Amniotic epithelial cell (primary cell): ENCODE measurements at regions not wholly inside any gene's neighbourhood (a gene's known extent, or its start where the extent isn't known, plus 50 kb on each side); places are given as distances from the start of the nearest gene placed in this dataset.
A peak's percentile ranks its signal among the peaks of the same experiment; 100 is the strongest.

Experiments
- DNase-seq: peaks from one replicate; pipeline ENCODE4 v3.0.0-alpha.2; 2010; ENCODE audit warnings: low read depth

DNA sequence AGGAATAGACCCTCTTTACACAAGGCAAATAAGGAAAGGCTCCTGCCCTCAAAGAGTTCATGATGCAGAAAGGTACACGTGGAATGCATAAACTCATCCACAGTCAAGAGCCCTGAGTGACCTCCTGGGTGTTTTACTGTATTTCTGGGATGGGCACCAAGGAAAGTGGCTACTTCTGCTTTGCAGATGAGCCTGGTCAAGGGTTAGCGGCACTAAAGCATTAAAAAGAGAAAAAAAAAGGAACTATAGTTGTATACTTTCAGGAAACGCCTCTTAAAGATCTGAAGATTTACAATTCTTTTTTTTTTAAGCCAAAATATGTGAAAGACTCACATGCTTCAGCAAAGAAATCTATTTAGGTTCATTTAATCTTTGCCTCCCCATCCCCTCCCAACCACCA lies 366.2 kb upstream of the PDE4D start:
- no peak for DNase-seq

DNA sequence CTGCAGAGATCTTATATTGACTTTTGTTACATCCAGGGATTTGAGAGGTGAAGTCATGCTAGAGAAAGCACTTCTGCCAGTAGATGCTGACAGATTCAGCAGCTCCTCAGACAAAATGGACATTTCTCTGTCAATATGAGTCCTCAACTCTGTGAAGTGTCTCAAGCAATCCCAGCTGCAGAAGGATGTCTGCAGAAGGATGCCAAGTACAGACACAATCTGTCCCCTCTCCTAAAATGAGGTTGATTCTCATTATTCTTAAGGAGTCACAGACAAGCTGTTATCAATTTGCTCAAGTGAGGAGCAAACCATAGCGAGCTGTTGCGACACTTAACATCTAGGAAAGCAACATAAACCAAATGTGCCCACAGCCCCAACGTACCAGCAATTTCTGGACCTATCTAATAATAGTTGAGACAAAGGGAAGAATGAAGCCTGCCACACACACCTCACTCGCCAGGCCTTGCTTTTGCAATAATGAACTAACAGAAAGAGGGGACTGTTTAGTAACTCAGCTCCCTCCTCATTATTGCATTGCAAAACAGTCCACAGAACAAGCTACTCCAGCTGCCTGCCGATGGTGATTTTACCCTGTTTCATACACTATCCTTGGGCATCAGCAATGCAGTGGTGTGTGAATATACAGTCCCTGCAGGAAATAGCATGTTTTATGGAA lies 364.2 kb upstream of the PDE4D start:
- peak; percentile 8 for DNase-seq

DNA sequence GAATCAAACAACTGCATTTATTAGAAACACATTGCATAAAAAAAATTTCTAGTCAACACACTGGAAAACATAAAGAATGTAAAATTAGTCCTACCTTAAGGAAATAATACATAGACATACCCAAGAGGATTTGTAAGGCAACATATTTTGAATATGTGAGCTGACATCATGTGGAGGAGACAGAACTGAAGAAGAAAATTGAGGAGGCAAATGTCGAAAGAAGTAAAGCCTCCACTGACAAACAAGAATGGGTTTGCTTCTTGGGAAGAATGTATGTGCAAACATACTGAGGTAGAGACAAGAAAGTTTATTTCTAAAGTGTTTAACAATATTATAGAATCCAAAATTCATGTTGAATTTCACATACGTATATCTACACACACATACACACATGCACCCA lies 363.0 kb upstream of the PDE4D start:
- no peak for DNase-seq

DNA sequence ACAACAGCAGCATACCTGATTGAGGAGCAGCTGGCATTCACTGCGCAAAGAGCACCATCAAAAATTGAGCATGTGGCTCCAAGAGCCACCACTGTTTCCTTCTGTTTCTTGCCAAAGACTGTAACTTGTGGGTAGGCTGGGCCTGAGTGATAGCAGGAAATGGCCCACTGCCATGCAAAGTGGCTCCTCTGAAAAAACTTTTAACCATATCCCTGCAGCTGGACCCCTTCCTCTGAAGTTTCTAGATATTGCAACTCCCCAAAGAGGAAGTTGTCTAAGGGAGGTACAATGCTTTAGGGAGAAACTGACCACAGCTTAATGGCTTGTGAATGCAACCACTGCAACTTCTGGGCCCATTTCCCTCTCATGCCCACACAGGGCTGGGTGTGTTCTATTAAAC lies 355.4 kb upstream of the PDE4D start:
- no peak for DNase-seq

DNA sequence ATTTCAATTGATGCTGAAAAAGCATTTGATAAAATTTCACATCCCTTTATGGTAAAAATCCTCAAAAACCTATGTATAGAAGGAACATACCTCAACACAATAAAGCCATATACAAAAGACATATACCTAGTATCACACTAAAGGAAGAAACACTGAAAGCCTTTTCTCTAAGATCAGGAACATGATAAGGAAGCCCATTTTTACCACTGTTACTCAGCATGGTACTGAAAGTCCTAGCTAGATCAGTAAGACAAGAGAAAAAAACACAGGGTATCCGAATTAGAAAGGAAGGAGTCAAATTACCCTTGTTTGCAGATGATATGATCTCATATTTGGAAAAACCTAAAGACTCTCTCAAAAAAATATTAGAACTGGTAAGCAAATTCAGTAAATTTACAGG lies 350.2 kb upstream of the PDE4D start:
- DNase-seq = no peak

DNA sequence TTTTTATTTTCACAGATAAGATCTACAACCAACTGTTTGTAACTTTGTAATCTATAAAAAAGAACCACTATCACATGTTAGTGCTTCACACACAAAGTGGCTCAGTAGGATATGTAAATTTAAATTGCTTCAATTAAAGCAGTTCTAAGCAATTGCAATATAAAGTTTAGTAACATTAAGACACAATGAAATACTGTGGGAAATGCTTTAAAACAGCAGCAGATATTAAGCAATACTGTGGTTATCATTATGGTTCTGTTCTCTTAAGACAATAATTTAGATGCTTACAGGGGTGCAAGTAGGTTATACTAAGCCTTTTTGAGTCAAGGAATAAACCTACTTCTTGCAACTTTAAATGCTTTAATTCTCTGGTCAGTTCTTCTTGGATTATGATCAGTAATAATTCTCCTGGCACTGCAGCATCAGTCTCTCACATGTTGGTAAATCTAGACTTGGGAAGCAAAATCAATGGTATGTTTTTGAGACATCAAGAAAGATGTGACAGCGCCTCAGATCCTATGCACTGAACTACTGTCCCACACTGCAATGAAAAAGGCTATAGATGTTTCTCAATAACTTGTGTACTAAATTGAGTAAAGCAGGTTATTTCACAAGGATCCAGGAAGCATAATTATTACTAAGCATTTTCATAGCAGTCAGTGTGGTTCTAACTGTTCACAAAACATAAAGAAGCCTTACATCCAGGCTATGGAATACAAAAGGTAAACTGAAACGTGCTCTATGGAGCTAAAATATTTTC lies 338.7 kb upstream of the PDE4D start:
- peak; percentile 63 for DNase-seq

DNA sequence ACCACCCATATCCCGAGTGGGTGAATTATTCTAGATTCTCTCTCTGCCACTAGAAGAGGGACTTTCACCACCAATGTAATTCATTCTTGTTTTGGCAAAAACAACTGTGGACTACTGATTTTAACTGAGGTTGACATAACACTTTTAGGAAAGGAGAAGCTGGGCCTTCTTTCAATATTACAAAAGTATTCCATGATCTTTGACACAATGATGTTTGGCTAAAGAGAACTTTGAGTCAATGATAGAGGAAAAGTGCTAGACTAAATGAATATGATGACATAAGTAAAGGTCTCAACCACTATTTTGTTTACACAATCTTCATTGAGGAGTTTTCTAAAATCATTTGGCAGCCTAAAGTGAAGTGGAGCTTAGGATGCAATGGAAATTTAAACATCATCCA lies 336.9 kb upstream of the PDE4D start:
- DNase-seq = no peak

DNA sequence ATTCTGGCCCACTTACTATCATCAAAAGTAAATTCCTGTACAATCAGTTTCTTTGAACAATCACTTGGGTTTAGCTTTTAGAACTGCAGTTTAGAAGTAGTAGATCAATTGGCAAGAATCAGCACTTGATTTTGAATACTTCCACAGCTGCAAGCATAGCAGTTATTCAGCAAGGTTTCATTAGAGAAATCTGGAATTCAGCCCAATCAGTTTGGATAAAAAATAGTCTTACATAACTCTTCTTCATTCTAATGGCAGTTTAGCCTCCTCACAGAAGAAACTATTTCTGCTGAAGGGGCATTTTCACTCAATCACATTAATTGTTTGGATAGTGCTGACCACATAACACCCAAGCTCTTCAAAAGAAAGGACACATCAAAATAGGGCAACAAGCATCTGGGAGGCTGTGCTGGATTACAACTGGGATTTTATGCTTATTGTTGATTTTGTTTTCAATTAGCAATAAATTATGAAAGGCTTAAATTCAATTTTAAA lies 336.2 kb upstream of the PDE4D start:
- DNase-seq = no peak

DNA sequence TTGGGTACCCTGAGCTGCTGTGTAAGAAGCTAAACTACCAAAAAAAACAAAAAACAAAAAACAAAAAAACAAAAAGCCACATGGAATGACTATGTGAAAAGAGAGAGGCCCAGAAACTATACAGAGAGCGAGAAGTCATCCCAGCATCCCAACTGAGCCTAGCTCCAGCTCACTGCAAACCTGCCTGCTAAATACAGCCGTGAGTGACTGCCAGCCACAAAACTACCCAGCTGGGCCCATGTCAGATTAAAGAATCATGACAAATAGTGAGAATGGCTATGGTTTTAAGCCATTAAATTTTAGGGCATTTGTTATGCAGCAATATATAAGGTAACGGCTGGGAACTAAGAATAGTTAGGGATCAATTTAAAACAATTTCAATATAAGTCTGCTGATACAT lies 335.1 kb upstream of the PDE4D start:
- no peak for DNase-seq

DNA sequence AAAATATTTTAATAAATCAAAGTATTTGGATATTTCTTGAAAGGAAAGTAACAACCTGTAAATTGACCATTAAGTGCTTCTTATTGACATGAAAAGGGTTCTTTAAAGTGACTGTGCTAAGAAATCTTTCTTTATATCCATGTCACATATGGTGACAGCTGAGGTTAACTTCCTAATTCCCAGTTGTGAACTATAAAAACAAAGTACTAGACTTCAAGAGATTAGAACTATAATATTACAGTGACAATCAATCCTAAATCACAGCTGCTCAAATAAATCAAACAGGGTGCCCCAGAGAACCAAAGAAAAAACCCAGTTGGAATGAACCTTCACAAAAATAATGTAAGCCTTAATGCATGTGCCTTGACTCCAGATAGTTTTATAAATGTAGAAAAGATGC lies 332.6 kb upstream of the PDE4D start:
- no peak for DNase-seq

DNA sequence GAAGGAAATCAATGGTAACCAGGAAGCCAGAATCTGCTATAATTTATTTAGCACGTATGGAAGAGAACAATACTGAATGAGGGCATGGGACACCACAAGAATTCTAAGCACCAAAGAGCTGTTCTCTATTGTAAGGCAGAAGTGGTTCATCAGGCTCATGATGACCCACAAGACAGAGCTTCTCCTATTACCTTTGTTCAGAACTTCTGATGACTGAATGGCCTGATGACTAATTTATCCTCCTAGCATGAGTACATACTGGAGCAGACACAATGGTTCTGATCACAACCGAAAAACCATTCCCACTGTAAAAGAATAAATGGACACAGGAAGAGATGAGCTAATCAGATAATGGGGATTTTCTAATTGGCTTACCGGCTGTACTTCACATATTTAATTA lies 329.8 kb upstream of the PDE4D start:
- no peak for DNase-seq

DNA sequence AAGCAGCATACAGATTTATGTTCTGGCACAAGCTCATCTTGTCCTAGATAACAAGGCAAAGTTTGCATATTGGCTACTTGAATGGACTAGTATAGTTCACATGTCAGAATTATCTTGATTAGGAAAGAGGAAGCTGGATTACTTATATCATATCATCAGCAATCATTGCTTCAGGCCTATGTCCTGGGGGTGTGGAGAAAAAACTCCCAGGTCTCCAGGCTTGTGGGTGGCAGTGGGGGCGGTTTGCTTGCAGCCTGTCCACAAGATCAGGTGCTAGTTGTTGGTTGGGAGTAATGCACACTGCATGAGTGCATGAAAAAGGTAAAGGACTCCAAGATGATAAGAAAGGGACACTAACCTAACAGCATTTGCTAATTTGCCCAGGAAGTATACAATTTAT lies 326.4 kb upstream of the PDE4D start:
- DNase-seq = no peak

DNA sequence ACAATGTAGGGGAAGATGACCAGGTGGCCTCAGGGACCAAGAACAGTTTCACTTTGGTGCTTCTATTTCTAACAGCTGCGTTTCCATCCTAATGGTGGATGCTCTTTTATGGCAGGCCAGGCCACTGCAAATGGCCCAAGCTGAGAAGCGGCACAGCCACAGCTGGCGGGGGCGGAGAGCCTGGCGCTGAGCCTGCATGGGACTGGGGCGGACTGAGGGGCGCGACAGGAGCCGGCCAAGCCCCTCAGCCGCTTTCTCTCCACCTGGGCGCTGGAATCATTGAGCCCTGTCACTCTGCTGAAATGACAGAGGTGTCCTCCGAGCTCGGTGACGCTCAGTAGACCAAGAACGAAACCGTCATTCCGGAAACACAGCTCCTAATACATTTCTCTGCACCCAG lies 317.3 kb upstream of the PDE4D start:
- no peak for DNase-seq

DNA sequence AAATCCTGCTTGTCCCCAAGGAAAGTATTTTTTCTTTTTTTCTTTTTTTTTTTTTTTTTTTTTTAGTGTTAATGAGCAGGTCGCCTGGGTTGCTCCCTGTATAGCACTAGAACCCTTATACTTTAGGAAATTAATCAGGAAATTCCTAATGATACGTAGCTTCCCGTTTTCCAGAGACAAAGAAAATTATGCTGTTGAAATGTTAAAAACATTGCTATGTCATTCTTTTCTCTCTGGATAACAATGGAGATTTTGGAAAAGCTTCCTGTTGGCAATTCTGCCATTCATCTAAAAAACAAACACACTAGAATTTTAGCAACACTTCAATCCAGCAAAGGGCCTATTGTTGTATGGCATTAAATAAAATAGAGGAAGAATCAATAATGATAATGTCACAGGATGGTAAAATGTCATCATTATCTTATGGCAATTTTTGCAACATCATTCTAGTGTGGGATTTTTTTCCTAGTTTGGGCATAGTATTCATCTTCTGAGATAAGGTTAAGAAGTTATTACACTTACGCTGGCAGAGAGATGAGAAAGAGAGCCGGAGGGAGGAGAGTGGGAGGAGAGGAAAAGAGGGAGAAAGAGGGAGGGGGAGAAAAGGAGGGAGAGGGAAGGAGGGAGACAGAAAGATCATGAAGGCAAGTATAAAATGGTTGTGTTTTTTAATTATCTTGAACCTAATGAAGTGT lies 315.8 kb upstream of the PDE4D start:
- peak; percentile 52 for DNase-seq

DNA sequence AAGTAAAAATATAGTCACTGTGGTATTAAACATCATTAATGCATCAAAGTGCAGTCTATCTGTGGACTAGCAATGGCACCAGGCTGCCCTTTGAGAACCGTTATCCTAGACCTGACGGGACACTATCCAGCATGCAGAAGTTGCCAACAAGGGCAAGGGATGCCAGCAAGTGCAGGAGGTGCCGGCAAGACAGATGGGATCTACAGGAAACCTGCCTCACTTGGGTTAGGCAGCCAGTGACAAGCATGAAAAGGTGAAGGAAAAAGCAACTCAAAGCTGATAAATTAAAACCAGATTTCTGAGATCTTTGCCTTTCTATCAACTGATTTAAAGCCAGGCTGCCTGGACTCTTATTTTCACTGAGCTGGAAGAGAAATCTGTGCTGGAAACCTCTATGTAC lies 315.2 kb upstream of the PDE4D start:
- DNase-seq = no peak

DNA sequence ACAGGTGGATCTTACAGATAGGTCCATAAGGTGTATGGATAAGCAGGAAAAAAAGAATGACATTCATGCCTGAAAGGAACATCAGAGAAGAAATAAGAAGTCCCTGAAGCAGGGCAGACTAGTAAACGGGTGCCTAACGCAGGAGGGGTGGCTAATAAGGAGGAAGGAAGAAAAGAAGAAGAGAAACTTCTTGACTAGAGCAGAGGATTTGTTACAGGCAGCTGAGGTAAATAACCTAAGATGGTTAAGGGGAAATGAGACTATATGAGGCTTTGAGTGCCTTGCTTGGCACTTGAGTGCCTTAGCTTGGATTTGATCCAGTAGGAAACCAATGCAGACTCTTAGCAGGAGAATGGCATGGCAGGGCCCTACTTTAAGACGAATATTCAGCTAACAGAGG lies 313.5 kb upstream of the PDE4D start:
- DNase-seq = no peak

DNA sequence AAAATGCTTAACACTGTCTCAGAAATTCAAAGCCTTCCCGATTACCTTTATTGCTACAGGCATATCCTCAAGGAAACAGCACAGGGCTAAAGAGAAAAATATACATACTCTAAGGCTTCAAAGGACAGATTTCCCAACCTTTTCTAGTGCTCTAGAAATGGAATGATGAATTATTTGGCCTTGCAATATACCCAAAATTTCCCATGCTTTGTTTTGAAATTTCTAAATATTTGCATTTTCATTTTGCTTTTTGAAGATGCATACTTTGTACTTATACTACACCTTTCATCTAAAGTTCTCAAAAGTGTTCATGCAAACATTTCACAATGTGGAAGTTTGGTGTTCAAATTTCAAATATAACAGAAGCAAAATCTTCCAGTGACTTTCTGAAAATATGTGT lies 312.7 kb upstream of the PDE4D start:
- no peak for DNase-seq

DNA sequence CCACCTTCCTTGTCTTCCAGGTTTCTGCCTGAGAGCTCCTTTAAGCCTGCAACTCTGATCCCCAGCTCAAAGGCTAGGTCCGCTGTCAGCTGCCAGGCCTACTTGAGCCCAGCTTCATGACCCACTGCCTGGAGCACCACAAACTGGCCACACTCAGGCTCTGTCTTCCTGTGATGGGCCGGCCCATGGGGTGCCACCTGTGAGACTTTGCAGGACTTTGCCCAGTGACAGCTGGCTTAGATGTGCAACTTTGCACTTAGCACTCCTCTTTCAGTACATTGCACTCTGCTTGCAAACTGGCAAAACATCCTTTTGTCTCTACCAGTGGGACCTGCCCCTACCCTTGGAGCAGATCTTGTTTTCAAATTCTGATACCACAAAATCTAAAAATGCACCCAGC lies 311.5 kb upstream of the PDE4D start:
- no peak for DNase-seq

DNA sequence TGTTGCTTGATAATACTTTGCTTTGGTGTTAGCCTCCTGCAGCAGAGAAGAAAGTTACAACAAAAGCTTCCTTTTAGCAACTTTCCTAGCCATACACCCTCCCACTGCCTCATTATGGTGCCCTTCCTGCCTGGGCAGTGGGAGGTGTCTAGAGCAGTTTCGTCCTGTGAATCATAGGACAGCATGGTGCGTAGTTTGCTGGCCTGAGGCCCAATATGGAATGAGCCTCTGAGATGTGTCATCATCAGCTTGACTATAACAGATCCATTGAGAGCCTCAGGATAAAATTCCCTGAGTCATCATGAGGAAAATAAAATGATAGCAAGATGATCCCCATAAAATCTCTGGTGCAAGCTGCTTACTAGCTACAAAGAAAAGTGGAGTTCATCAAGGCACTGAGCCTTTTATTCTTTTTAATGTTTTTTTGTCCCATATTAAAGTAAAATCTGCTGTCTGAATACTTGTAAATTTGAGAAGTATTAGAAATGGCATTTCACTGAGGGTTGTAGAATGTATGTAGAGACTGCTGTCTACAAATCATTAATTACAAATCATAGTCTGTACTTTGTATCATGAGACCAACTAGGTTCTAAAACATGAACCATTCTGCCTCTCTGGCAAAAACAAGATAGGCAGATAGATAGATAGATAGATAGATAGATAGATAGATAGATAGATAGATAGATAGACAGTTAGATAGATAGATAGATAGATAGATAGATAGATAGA lies 303.0 kb upstream of the PDE4D start:
- DNase-seq = peak; percentile 96

DNA sequence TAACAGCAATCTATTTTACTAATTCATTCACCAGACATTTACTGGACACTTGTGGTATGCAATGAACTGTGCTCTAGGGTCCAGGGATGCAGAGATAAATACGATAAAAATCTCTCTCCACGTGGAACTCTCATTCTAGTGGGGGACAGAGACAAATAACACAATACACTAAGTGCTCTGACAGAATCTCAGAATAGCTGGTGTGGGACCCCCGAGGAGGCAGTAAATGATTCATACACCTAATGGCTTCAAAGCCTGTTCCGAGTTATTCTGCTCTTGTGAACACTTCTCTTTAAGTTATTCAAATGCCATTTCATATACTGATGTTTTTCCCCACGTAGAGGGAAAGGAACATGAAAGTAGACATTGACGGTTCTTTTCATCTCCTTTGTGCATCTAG lies 302.0 kb upstream of the PDE4D start:
- DNase-seq = no peak

DNA sequence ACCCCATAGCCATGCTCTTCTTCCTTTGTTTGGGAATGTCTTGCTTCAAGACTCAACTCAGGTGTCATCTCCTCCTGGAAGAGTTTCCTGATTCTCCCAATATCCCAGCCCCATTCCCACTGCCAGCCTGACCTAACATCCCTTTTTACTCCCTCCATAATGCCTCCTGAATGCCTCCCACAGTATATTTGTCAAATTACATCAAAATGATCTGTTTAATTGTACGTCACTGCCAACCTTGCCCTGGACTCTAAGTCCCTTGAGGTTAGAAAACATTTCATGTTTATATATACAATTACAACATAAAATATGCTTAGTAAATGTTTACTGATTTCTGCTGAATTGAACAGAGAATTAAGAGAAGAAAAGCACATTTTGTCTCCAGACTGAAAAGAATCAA lies 301.6 kb upstream of the PDE4D start:
- no peak for DNase-seq

DNA sequence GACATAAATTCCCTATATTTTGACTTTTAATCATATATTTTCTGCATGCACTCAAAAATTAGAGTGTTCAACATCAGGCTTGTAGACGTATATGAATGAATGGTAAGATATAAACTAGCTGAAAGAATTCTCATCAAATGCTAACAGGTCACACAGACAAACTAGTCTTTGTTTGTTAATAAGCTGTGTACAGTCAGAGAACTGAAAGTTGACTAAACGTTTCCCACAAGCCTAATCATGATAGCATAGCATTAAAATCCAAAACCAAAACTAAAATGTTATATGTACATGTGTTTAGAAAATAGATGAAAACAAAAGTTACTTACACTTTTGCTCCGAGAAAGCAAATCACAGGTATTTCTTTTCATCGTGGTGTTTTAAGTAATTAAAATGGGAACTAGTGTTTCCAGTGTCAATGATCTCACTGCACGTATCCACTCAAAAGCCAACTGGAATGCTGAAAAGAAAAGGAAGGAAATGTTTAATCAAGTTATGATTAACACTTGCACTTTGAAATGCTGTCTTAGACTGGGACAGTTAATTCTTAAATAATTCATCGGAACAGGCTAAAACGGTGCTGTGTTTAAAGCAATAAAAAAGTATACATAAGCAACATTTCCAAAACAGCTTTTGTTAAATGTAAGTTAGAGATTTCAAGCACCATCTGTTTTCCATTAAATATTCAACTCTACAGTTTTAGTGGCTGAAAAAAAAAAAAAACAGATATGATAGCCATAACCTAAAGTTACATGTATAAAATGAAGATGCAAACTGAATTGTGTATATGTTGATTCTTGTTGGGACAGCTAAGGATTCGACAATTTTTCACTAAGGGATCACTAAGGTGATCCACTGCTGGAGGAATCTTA lies 291.9 kb upstream of the PDE4D start:
- no peak for DNase-seq
